ENCODE measurements at regions not wholly inside any gene's neighbourhood (a gene's known extent, or its start where the extent isn't known, plus 50 kb on each side); places are given as distances from the start of the nearest gene placed in this dataset.

DNA sequence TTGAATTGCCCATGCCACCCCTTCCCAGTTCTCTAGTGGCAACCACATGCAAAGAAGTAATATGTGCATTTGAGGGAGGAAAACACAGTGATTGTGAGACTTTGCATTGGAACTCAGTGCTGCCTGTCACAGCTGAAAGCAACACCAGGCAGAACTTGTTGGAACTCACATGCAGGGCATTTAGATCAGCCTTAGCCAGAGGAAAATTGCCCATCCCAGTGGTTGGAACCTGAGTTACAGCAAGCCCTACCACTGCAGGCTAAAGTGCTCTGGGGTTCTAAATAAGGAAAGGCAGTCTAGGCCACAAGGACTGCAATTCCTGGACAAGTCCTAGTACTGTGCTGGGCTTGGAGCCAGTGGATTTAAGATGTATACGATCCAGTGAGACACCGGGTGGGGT is 245.3 kb upstream of the UFL1 start:
- Mint-ChIP-seq H3K36me3 (peaks cover 7% of the 10 kb centered on the region), H3K9me3 (peaks cover 25% of the 10 kb centered on the region), H3K27ac (no peak overlapping the region), H3K27me3 (no peaks in the 10 kb centered on the region), H3K4me3 (no peak overlapping the region), H3K4me1 (ENCODE audit: low read depth in 2 of 2) (no peaks in the 10 kb centered on the region)
- ATAC-seq, result no peak
- no peak for DNase-seq (ENCODE audit: low spot score)

GRCh38 chr6:96276856-96277255 is 244.8 kb upstream of the UFL1 start:
- no peak overlapping the region for H3K27ac Mint-ChIP-seq
- H3K9me3 Mint-ChIP-seq, result peaks cover 24% of the 10 kb centered on the region
- H3K36me3 Mint-ChIP-seq, result peaks cover 7% of the 10 kb centered on the region
- H3K4me1 Mint-ChIP-seq (ENCODE audit: low read depth in 2 of 2), result no peaks in the 10 kb centered on the region
- ATAC-seq (no peak), DNase-seq (ENCODE audit: low spot score) (no peak)
- H3K4me3 Mint-ChIP-seq, result no peak overlapping the region
- H3K27me3 Mint-ChIP-seq, result no peaks in the 10 kb centered on the region

GRCh38 chr6:96279084-96279483 is 242.5 kb upstream of the UFL1 start:
- Mint-ChIP-seq H3K27me3 (no peaks in the 10 kb centered on the region), H3K4me3 (no peak overlapping the region), H3K27ac (no peak overlapping the region), H3K9me3 (peaks cover 11% of the 10 kb centered on the region), H3K36me3 (no peaks in the 10 kb centered on the region), H3K4me1 (ENCODE audit: low read depth in 2 of 2) (no peaks in the 10 kb centered on the region)
- no peak for ATAC-seq
- no peak for DNase-seq (ENCODE audit: low spot score)

GRCh38 chr6:96286503-96286902 is 235.1 kb upstream of the UFL1 start:
- DNase-seq (ENCODE audit: low spot score), result no peak
- no peak for ATAC-seq
- no peak overlapping the region for H3K27ac Mint-ChIP-seq
- no peaks in the 10 kb centered on the region for H3K4me1 Mint-ChIP-seq (ENCODE audit: low read depth in 2 of 2)
- peaks cover 0 to 16% of the 10 kb centered on the region in 2 donors for H3K27me3 Mint-ChIP-seq
- H3K36me3 Mint-ChIP-seq, result no peaks in the 10 kb centered on the region
- H3K4me3 Mint-ChIP-seq, result no peak overlapping the region
- H3K9me3 Mint-ChIP-seq, result peaks cover 6% of the 10 kb centered on the region

DNA sequence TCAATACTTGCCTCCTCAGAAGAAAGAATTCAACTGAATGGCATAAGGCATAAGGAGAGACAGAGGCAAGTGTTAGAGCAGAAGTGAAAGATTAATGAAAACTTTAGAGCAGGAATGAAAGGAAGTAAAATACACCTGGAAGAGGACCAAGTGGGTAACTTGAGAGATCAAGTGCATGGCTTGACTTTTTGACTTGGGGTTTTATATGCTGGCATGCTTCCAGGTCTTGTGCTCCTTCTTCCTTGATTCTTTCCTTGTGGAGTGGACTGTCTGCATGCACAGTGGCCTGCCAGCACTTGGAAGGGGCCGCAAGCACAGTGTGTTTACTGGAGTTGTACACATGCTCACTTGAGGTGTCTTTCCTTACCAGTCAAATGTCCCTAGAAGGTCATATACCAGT is 222.1 kb upstream of the UFL1 start:
- Mint-ChIP-seq H3K27me3 (no peaks in the 10 kb centered on the region), H3K36me3 (no peaks in the 10 kb centered on the region), H3K27ac (no peak overlapping the region), H3K9me3 (peaks cover 6% of the 10 kb centered on the region), H3K4me1 (ENCODE audit: low read depth in 2 of 2) (no peaks in the 10 kb centered on the region), H3K4me3 (no peak overlapping the region)
- ATAC-seq (no peak), DNase-seq (ENCODE audit: low spot score) (no peak)

DNA sequence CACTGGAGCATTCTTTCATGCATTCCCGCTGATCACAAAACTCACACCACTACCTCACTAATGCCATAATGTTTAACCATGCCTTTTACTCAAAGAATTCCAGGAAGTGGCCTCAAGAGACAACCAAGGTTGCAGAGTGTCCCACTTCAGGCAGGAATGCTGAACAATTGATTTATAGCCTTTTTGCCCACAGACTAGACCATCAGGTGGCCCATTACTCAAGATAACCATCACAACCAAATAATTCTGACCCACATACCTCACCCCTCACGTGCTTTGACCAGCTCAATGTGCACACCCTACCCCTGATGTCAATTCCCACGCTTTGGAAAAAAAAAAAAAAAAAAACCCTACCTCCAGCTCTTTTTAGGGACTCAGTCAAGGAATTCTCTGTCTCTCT is 220.6 kb upstream of the UFL1 start:
- no peak for DNase-seq (ENCODE audit: low spot score)
- no peak overlapping the region for H3K27ac Mint-ChIP-seq
- H3K4me3 Mint-ChIP-seq, result no peak overlapping the region
- peaks cover 6% of the 10 kb centered on the region for H3K9me3 Mint-ChIP-seq
- no peaks in the 10 kb centered on the region for H3K27me3 Mint-ChIP-seq
- no peaks in the 10 kb centered on the region for H3K4me1 Mint-ChIP-seq (ENCODE audit: low read depth in 2 of 2)
- no peaks in the 10 kb centered on the region for H3K36me3 Mint-ChIP-seq
- no peak for ATAC-seq

DNA sequence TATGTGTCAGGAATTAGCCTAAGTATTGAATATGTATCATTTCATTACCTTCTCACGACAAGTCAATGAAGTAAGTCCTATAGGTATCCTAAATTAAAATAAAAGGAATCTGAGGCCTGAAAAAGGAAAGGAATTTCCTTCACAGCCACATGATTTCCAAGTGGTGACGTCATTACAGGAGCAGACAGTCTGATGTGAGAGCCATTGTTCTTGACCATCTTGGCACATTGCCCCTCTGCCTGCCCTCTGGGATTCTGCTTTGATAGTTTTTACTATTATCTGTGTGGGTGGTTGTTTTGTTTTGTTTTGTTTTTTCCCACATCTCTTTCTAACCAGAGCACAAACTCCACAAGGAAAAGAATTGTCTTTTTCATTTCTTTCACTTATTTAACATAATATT is 219.8 kb upstream of the UFL1 start:
- Mint-ChIP-seq H3K27me3 (no peaks in the 10 kb centered on the region), H3K9me3 (peaks cover 6% of the 10 kb centered on the region), H3K27ac (no peak overlapping the region), H3K4me1 (ENCODE audit: low read depth in 2 of 2) (no peaks in the 10 kb centered on the region), H3K4me3 (no peak overlapping the region), H3K36me3 (no peaks in the 10 kb centered on the region)
- ATAC-seq (no peak), DNase-seq (ENCODE audit: low spot score) (no peak)

DNA sequence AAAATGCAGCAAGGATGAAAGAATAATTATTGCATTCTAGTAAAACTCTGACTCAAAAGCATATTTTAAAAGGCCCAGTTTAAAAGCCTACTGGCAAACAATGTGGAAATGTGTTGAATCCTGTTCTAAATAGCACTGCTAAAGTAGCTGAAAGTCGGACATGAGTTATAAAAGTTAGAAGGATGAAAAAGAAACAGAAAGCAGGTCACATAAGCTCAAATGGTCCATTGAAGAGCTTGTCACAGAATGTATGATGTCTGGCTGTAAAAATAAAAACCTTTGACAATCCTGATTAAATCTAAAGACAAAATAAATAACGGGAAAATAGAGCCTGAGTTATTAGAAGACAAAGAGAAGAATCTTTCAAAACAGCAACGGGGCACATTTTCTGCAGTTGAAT is 218.6 kb upstream of the UFL1 start:
- Mint-ChIP-seq H3K27me3 (no peaks in the 10 kb centered on the region), H3K4me1 (ENCODE audit: low read depth in 2 of 2) (no peaks in the 10 kb centered on the region), H3K36me3 (no peaks in the 10 kb centered on the region), H3K4me3 (no peak overlapping the region), H3K9me3 (peaks cover 6% of the 10 kb centered on the region), H3K27ac (no peak overlapping the region)
- DNase-seq (ENCODE audit: low spot score), result no peak
- no peak for ATAC-seq

DNA sequence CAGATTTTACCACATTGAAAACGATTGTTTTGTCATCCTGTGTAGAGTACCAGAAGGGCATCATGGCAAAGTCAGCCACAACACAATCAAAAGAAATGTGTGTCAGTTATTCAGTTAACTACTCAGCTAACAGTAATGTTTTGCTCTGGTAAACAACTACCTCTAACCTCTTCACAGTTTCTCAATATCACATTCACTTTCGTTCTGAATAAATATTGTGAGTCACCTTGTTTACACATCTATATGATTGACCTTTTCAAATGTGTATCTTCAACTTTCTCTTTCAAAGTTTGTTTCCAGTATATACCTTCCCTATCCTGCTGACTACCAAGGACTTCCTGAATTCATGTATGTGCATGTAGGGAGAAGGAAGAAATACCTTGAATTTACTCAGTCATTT is 216.6 kb upstream of the UFL1 start:
- Mint-ChIP-seq H3K4me3 (no peak overlapping the region), H3K4me1 (ENCODE audit: low read depth in 2 of 2) (no peaks in the 10 kb centered on the region), H3K9me3 (peaks cover 9% of the 10 kb centered on the region), H3K27ac (no peak overlapping the region), H3K27me3 (no peaks in the 10 kb centered on the region), H3K36me3 (no peaks in the 10 kb centered on the region)
- ATAC-seq (peak in 1 of 2 donors; percentile 70), DNase-seq (ENCODE audit: low spot score) (no peak)

DNA sequence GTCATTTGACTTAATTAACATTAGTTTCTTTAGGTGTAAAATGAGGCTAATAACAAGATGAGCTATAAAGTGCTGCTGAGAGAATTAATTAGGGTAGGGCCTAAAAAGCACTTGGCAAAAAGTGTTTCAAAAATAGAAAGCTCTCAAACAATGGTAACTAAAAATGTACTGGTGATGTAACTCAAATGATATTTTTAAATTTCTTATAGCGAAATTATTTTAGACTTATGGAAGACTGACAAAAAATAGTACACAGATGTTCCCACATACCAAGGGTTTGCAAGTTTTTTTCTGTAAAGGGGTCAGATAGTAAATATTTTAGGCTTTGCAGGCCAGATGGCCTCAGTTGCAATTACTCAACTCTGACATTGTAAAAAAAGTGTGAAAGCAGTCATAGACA is 190.7 kb upstream of the UFL1 start:
- Mint-ChIP-seq H3K9me3 (peaks cover 5% of the 10 kb centered on the region), H3K4me1 (ENCODE audit: low read depth in 2 of 2) (no peaks in the 10 kb centered on the region), H3K27ac (no peak overlapping the region), H3K27me3 (no peaks in the 10 kb centered on the region), H3K4me3 (no peak overlapping the region), H3K36me3 (no peaks in the 10 kb centered on the region)
- no peak for DNase-seq (ENCODE audit: low spot score)
- no peak for ATAC-seq

- H3K4me1 Mint-ChIP-seq (ENCODE audit: low read depth in 2 of 2), result no peaks in the 10 kb centered on the region
- DNase-seq (ENCODE audit: low spot score), result no peak
- peaks cover 14% of the 10 kb centered on the region for H3K9me3 Mint-ChIP-seq
- peaks cover 0 to 7% of the 10 kb centered on the region in 2 donors for H3K27me3 Mint-ChIP-seq
- no peak for ATAC-seq
- no peak overlapping the region for H3K27ac Mint-ChIP-seq
- no peak overlapping the region for H3K4me3 Mint-ChIP-seq
- peaks cover 5% of the 10 kb centered on the region for H3K36me3 Mint-ChIP-seq
Observed at GRCh38 chr6:96340164-96340563, 181.4 kb upstream of the UFL1 start.

DNA sequence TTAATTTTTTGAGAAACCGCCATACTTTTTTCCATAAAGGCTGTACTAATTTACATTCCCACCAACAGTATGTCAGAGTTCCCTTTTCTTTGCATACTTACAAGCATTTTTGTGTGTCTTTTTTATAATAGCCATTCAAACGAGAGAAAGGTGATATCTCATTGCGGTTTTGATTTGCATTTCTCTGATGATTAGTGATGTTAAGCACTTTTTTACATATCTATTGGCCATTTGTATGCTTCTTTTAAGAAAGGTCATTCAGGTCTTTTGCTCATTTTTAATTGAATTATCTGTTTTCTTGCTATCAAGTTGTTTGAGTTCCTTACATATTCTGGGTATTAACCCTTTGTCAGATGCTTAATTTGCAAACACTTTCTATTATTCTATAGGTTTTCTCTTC is 176.1 kb upstream of the UFL1 start:
- ATAC-seq, result no peak

DNA sequence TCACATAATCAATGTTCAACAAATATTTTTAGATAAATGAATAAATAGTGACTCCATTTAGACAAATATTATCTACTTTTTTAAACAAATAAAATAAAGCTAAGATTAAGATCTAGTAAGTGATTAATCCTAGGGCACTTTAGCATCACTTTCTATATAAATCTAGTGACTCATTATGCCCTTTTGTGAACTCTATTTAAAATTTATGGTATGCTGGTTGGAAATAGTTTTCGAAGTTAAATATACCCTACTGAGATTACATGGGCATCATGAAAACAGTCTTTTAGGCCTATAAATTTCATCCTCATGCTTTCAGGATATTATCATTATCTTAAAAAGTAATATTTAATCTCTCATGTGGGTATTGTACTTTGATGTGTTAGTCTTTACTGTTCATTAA is 140.4 kb upstream of the UFL1 start:
- Mint-ChIP-seq H3K4me3 (no peak overlapping the region), H3K27me3 (peaks cover 0 to 28% of the 10 kb centered on the region in 2 donors)

More for the DNA sequence above, 176.1 kb upstream of the UFL1 start:
- peaks cover 0 to 9% of the 10 kb centered on the region in 2 donors for H3K27me3 Mint-ChIP-seq
- no peak overlapping the region for H3K27ac Mint-ChIP-seq
- H3K4me3 Mint-ChIP-seq, result no peak overlapping the region
- DNase-seq (ENCODE audit: low spot score), result no peak
- peaks cover 8% of the 10 kb centered on the region for H3K9me3 Mint-ChIP-seq
- no peaks in the 10 kb centered on the region for H3K4me1 Mint-ChIP-seq (ENCODE audit: low read depth in 2 of 2)
- peaks cover 5% of the 10 kb centered on the region for H3K36me3 Mint-ChIP-seq

GRCh38 chr6:96391776-96392360 is 129.7 kb upstream of the UFL1 start:
- no peak overlapping the region for H3K4me3 Mint-ChIP-seq
- H3K9me3 Mint-ChIP-seq, result no peaks in the 10 kb centered on the region
- DNase-seq (ENCODE audit: low spot score), result no peak
- no peak for ATAC-seq
- peaks cover 0 to 19% of the 10 kb centered on the region in 2 donors for H3K27me3 Mint-ChIP-seq
- H3K36me3 Mint-ChIP-seq, result no peaks in the 10 kb centered on the region
- peaks cover 2 to 6% of the 10 kb centered on the region in 2 donors for H3K4me1 Mint-ChIP-seq (ENCODE audit: low read depth in 2 of 2)
- H3K27ac Mint-ChIP-seq, result no peak overlapping the region

More for the DNA sequence above, 140.4 kb upstream of the UFL1 start:
- no peak for ATAC-seq
- H3K27ac Mint-ChIP-seq, result no peak overlapping the region
- H3K36me3 Mint-ChIP-seq, result no peaks in the 10 kb centered on the region
- H3K4me1 Mint-ChIP-seq (ENCODE audit: low read depth in 2 of 2), result no peaks in the 10 kb centered on the region
- no peaks in the 10 kb centered on the region for H3K9me3 Mint-ChIP-seq
- DNase-seq (ENCODE audit: low spot score), result no peak

GRCh38 chr6:96394727-96395126 is 126.9 kb upstream of the UFL1 start:
- peaks cover 0 to 11% of the 10 kb centered on the region in 2 donors for H3K27me3 Mint-ChIP-seq
- no peak overlapping the region for H3K4me3 Mint-ChIP-seq
- ATAC-seq, result no peak
- H3K4me1 Mint-ChIP-seq (ENCODE audit: low read depth in 2 of 2), result peaks cover 2 to 6% of the 10 kb centered on the region in 2 donors
- H3K36me3 Mint-ChIP-seq, result no peaks in the 10 kb centered on the region
- H3K9me3 Mint-ChIP-seq, result no peaks in the 10 kb centered on the region
- no peak for DNase-seq (ENCODE audit: low spot score)
- no peak overlapping the region for H3K27ac Mint-ChIP-seq
